GM21619 (cell line): ENCODE measurements at regions not wholly inside any gene's neighbourhood (a gene's known extent, or its start where the extent isn't known, plus 50 kb on each side); places are given as distances from the start of the nearest gene placed in this dataset.

ENCODE experiments used
- ATAC-seq: cut with Tn5 transposase; IDR thresholded peaks from one replicate; pipeline ENCODE4 v1.9.1; 2021; ENCODE audit not compliant: unreplicated experiment

DNA sequence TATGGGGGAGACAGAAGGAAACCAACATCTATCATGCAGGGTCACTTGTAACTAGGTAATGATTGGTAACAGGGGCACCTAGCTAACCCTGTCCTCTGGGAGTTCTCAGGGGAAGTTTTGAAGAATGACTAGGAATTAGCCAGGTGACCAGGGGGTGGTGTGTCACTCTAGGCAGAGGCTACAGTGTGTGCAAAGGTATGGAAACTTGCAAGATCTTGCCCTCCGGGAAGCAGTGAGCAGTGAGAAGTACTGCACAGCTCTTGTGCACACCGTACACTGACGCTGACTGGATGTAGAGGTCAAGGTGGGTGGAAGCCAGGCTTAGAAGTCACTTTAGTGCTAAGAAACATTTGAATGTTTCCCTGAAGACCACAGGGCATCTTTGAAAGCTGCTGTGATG lies 62.9 kb upstream of the LMO4 start:
- no peak for ATAC-seq

- ATAC-seq = no peak
Measured at GRCh38 chr1:87268111-87268510, 60.6 kb upstream of the LMO4 start.

- ATAC-seq = no peak
Measured at GRCh38 chr1:87269921-87270320, 58.8 kb upstream of the LMO4 start.

- ATAC-seq = no peak
Measured at GRCh38 chr1:87273291-87273690, 55.4 kb upstream of the LMO4 start.

- no peak for ATAC-seq
Measured at GRCh38 chr1:87274851-87275250, 53.8 kb upstream of the LMO4 start.

DNA sequence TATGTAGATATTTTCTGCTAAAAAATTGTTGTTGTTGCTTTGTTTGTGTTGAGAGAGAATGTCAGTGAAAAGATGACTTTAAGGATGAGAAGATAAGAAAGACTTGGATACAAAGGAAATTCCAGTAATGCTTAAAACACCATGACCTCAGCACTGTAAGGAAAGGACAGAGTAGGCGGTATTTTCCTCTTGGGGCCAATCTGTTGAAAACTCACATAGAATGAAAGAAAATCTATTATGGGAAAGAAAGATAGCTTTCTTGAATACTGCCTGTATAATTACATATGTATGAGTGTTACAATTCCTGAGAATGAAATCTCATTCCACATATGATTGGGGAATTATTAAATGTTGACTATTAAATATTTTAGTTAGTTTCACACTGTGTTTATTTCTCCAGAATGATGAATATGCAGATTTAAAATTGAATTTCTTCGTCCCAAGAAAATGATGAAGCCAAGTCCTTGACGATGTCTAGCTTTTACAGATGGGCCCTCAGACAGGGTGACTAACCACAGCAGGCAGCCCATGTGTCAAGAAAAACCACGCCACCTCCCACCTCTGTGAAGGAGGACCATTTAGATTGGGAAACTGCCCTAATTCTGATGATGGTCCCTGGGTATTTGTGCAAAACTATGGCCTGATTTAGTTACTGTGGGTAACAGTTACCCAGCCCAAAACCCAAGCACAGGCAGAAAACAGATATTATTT lies 49.7 kb upstream of the LMO4 start:
- ATAC-seq = no peak
